ENCODE measurements at regions not wholly inside any gene's neighbourhood (a gene's known extent, or its start where the extent isn't known, plus 50 kb on each side); places are given as distances from the start of the nearest gene placed in this dataset.

GRCh38 chr6:137815692-137816091, 51.4 kb upstream of the TNFAIP3 start:
- TF ChIP-seq CTCF (IDR thresholded peaks at IDR 0.05) (no peak), EZH2 (IDR thresholded peaks at IDR 0.05) (no peak), EZH2phosphoT487 (IDR thresholded peaks at IDR 0.05) (no peak)

Measured in neural progenitor cell (in vitro differentiated cells).